NCI-H748 (cell line): ENCODE measurements at regions not wholly inside any gene's neighbourhood (a gene's known extent, or its start where the extent isn't known, plus 50 kb on each side); places are given as distances from the start of the nearest gene placed in this dataset.

Experiments
- DNase-seq: peaks from one replicate; lab custom pipeline; 2025; ENCODE audit not compliant: unreplicated experiment; lab: John Stamatoyannopoulos, UW

- DNase-seq, result peak; percentile 52
These were observed 728.6 kb downstream of the PTPRU start for GRCh38 chr1:29964718-29965533.

- no peak for DNase-seq
These were observed 727.6 kb downstream of the PTPRU start for GRCh38 chr1:29963946-29964345.

GRCh38 chr1:29962831-29963247, 726.5 kb downstream of the PTPRU start:
- DNase-seq, result no peak

- no peak for DNase-seq
These were observed 726.0 kb downstream of the PTPRU start for GRCh38 chr1:29962336-29962735.

GRCh38 chr1:29961293-29962059, 725.2 kb downstream of the PTPRU start:
- no peak for DNase-seq

- peak; percentile 19 for DNase-seq
These were observed 724.6 kb downstream of the PTPRU start for GRCh38 chr1:29960876-29961275.

GRCh38 chr1:29960156-29960755, 723.9 kb downstream of the PTPRU start:
- DNase-seq, result no peak

GRCh38 chr1:29959356-29959755, 723.0 kb downstream of the PTPRU start:
- DNase-seq, result no peak

- no peak for DNase-seq
These were observed 721.9 kb downstream of the PTPRU start for GRCh38 chr1:29958271-29958670.

GRCh38 chr1:29956349-29957030, 720.2 kb downstream of the PTPRU start:
- no peak for DNase-seq

- DNase-seq, result no peak
These were observed 718.3 kb downstream of the PTPRU start for GRCh38 chr1:29954591-29954990.

GRCh38 chr1:29953961-29954360, 717.6 kb downstream of the PTPRU start:
- DNase-seq, result no peak

GRCh38 chr1:29949676-29950075, 713.4 kb downstream of the PTPRU start:
- no peak for DNase-seq

- DNase-seq, result no peak
These were observed 712.3 kb downstream of the PTPRU start for GRCh38 chr1:29948581-29948980.

GRCh38 chr1:29946057-29946456, 709.7 kb downstream of the PTPRU start:
- DNase-seq, result no peak

GRCh38 chr1:29945426-29945825, 709.1 kb downstream of the PTPRU start:
- DNase-seq, result no peak

GRCh38 chr1:29944253-29944905, 708.1 kb downstream of the PTPRU start:
- no peak for DNase-seq

GRCh38 chr1:29943034-29943433, 706.7 kb downstream of the PTPRU start:
- peak; percentile 5 for DNase-seq

- no peak for DNase-seq
These were observed 702.8 kb downstream of the PTPRU start for GRCh38 chr1:29939079-29939478.

GRCh38 chr1:29937356-29937755, 701.0 kb downstream of the PTPRU start:
- no peak for DNase-seq

- DNase-seq, result peak; percentile 31
These were observed 699.8 kb downstream of the PTPRU start for GRCh38 chr1:29936031-29936544.
